ENCODE measurements at regions not wholly inside any gene's neighbourhood (a gene's known extent, or its start where the extent isn't known, plus 50 kb on each side); places are given as distances from the start of the nearest gene placed in this dataset.

DNA sequence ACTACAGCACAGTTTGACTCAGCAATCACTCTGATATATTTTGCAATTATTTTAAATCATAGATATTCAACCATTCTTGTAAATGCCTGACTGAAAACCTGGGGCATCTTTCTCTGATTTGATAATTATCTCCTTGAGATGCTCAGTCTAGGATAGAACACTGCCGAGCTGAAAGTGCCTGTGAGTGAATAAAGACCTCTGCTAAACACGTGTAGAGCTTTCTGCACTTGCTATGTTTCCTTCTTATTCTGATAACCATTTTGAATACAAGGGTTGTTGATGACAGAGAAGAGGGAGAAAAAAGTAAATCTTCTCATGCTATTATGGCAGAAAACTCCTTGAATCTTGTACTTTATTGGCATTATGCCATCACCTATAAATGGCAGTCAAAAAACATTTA lies 1843.4 kb upstream of the IGFBP7 start:
- TF ChIP-seq, protein P1, sequence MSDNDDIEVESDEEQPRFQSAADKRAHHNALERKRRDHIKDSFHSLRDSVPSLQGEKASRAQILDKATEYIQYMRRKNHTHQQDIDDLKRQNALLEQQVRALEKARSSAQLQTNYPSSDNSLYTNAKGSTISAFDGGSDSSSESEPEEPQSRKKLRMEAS (IDR thresholded peaks at IDR 0.05; ENCODE audit: low read depth, low read length) = no peak
- TF ChIP-seq CREB1 (IDR thresholded peaks at IDR 0.05; ENCODE audit: low read depth) = no peak
- TF ChIP-seq EZH2 (IDR thresholded peaks at IDR 0.05; ENCODE audit: borderline replicate concordance, control insufficient read depth, low read depth, low read length) = no peak
- TF ChIP-seq FOS (IDR thresholded peaks at IDR 0.05; ENCODE audit: borderline replicate concordance, extremely low read depth, insufficient read length) = no peak

Data from GM12878 (cell line).